M059J (cell line): ENCODE measurements at regions not wholly inside any gene's neighbourhood (a gene's known extent, or its start where the extent isn't known, plus 50 kb on each side); places are given as distances from the start of the nearest gene placed in this dataset.
A peak's percentile ranks its signal among the peaks of the same experiment; 100 is the strongest.

Source experiments
- DNase-seq: peaks from one replicate; pipeline ENCODE4 v3.0.0-alpha.2; 2012; ENCODE audit warnings: low read depth

DNA sequence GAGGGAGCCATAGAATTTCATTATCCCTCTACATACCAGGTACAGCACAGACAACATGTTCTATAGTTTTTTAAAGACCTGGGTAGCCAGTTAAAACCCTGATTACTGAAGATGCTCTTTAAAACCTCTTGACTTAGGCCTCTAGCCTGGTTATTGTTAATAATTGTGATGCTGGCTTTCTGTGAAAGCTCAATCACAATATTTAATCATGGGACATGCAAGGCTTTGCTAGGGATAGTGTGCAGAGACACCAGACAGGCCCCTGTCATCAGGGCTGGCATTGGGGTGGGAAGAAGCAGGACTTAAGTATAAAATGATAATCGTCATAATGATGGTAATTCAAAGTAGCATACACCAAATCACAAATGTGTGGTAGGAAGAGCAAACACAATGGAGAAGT is 274.4 kb downstream of the PTBP2 start:
- DNase-seq: no peak

GRCh38 chr1:96997717-96998116 is 276.1 kb downstream of the PTBP2 start:
- no peak for DNase-seq

- no peak for DNase-seq
These were observed 276.9 kb downstream of the PTBP2 start for GRCh38 chr1:96998466-96998865.

GRCh38 chr1:96999191-96999590 is 277.6 kb downstream of the PTBP2 start:
- DNase-seq: peak; percentile 13

GRCh38 chr1:97004054-97004453 is 282.5 kb downstream of the PTBP2 start:
- DNase-seq: no peak

DNA sequence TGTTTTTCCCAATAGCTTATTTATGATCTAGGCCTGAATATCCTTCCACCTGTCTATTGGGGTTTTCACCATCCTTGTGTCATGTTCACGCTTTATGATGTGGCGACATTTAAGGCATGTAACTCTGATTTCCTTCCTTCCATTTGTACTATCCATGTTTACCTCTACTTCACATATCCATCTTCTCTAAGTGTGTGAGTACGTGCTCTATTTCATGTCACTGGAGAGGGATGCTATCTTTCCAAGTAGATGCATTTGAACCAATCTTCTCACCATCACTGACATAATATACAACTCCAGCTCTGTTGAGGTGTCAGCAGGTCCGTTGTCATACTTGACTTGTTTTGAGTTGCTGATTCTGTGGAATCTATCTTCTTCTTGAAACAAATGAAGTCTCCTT is 283.2 kb downstream of the PTBP2 start:
- no peak for DNase-seq

GRCh38 chr1:97006044-97006661 is 284.6 kb downstream of the PTBP2 start:
- peak; percentile 80 for DNase-seq

GRCh38 chr1:97007840-97008604 is 286.4 kb downstream of the PTBP2 start:
- DNase-seq: peak; percentile 48

DNA sequence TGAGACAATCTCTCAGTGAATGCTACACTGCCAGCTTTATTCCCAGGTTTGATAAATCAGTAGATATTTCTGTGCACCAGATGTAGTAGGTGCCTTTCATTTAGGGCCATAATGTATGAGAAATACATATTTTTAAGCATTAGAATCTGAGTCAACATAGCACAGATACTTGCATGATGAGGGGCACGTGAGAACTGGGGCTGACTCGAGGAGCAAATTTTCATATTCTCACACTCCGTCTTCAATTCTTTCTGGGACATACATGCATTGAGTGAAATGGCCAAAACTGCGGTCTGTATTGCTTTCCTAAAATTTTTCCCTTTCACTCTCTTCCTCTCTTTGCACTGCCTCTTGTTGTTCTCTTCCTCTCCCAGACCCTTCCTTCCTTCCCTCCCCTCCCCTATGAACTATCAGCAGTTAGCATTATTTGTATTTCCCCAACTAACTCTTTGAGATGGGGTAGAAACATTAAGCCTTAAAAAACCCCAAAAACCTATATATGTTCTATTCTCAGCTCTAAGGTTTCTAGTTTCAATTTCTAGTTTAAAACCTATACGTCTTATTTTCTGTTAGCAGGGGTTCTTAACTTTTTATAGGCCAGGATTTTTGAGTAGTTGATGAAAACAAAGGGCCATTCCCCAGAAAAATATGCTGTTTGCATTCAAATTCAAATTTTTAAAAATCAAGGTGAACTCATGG is 289.1 kb downstream of the PTBP2 start:
- no peak for DNase-seq

DNA sequence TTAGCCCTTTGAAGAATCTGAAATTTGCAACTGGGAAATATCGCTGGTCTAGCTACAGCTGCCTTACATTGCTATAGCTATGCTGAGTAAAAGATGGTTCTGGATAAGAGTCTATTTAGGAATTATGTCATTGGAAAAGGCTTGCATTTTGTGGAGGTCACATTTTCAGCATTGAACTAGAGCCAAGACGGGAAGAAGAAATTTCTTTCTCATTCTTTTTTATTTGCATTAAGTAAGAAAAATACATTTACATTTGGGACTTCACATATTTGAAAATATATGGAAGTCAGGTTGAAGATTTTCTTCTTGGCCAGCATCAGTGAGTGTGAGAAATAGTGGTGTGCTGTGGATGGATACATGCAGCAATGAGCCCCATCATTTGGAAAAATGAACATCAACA is 291.6 kb downstream of the PTBP2 start:
- no peak for DNase-seq

GRCh38 chr1:97013941-97014340 is 292.4 kb downstream of the PTBP2 start:
- peak; percentile 36 for DNase-seq

DNA sequence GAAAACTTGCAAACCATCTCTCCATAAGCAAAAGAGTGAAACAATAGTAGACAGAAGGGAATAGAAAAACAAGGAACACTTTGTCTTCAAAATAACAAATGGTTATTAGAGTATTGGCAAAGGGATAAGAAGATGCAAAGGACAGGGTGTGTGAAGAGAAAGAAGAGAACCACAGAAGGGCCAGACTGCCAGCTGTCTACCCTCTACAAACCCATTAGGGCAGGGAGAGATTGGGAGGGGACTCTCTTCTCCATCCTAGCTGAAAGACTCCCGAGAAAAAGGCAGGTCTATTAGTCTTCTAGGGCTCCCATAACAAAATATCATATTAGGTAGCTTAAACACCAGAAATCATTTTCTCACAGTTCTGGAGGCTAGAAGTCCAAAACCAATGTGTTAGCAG is 292.8 kb downstream of the PTBP2 start:
- DNase-seq: no peak

DNA sequence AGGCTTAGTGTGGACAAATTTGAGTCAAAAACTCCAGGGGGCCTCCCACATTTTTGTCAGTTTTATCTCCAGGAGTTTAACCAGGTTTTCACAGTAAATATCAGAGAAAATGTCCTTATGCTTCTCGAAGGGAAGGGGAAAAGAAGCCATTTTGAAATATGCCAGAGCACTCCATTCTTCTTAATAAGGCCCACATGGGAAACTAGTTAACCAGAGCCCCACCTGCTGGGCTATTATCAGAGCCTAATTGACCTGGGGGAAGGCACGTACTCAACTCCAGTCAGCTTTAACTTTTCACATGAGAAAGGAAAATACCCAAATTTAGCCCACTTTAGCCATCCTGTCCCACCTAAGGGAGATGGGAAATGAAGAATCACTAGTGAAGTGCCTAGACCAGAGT is 296.3 kb downstream of the PTBP2 start:
- peak; percentile 43 for DNase-seq
